Tibial nerve (tissue), 4 donors: ENCODE measurements at regions not wholly inside any gene's neighbourhood (a gene's known extent, or its start where the extent isn't known, plus 50 kb on each side); places are given as distances from the start of the nearest gene placed in this dataset.

Source experiments
- DNase-seq, 2 donors: peaks; one replicate each; pipeline ENCODE4 v3.0.0-alpha.2; 2019; ENCODE audit warnings: low spot score in 2 of 2
- H3K27ac ChIP-seq, 4 donors: fragments of 200-600 bp; sonication (generic) in 3 of 4; one replicate each; pipeline ENCODE4 v1.5.1; 2017 to 2019; ENCODE audit warnings: mild to moderate bottlenecking in 1 of 4
- H3K27me3 ChIP-seq, 2 donors: fragments of 200-600 bp; sonication (generic) in 1 of 2; one replicate each; pipeline versions ENCODE4 v1.5.1 to v1.6.0; 2017 to 2019
- H3K36me3 ChIP-seq, 3 donors: fragments of 200-600 bp; sonication (generic); one replicate each; pipeline ENCODE4 v1.5.1; 2018 to 2019
- H3K4me1 ChIP-seq, 4 donors: fragments of 200-600 bp; sonication (generic) in 3 of 4; one replicate each; pipeline ENCODE4 v1.5.1; 2017 to 2019
- H3K4me3 ChIP-seq, 4 donors: fragments of 200-600 bp; sonication (generic) in 3 of 4; one replicate each; pipeline ENCODE4 v1.5.1; 2017 to 2019; ENCODE audit warnings: mild to moderate bottlenecking in 1 of 4, moderate library complexity in 1 of 4
- H3K9me3 ChIP-seq, 4 donors: fragments of 200-600 bp; sonication (generic) in 3 of 4; one replicate each; pipeline ENCODE4 v1.5.1; 2017 to 2019
- EP300 ChIP-seq, 2 donors: sonication (generic); formaldehyde crosslinking; IDR thresholded peaks; one replicate each; pipeline ENCODE4 v1.6.1; 2017; ENCODE audit warnings: antibody characterized with exemption in 2 of 2, mild to moderate bottlenecking in 1 of 2
- POLR2A ChIP-seq, 2 donors: fragments of 450-650 bp; IDR thresholded peaks; one replicate each; pipeline ENCODE4 v1.6.1; 2017; ENCODE audit warnings: antibody characterized with exemption in 2 of 2, mild to moderate bottlenecking in 2 of 2, moderate library complexity in 2 of 2
- WGBS, 2 donors: methylation state at CpG; one replicate each; pipeline ENCODE4 v1.1.5; 2018; 5-methylcytosine and 5-hydroxymethylcytosine counted together
- TF ChIP-seq, protein P1 (sequence below), 5 experiments: fragments of 200-600 bp in 3 of 5; fragments of 450-650 bp in 2 of 5; sonication (generic) in 3 of 5; IDR thresholded peaks; one replicate each; pipeline ENCODE4 v1.5.1; 2016 to 2019; ENCODE audit warnings: antibody characterized with exemption in 5 of 5, mild to moderate bottlenecking in 3 of 5, moderate library complexity in 2 of 5

DNA sequence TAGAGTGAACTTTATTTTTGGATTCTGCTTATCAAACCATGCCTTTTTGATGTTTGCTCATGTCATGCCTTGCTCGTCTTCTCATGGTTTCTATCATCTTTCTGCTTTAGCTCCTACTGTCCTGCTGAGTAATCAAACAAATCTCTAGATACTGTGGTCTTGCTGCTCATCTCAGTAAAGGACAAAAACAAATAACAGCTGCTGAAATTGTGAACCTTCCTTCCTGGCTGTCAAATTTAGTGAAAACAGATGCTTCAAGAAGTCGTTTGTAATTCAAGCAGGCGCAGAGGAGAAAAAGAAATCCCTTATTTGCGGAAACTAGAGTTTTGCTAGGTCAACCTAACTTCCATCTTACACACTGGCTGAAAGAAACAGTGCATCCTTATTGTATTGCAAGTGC is 616.1 kb upstream of the ALCAM start:
- no peaks in the 10 kb centered on the region for H3K27me3 ChIP-seq
- H3K9me3 ChIP-seq, result no peaks in the 10 kb centered on the region
- no peak for DNase-seq
- TF ChIP-seq POLR2A (IDR thresholded peaks at IDR 0.05) (no peak), EP300 (IDR thresholded peaks at IDR 0.05) (no peak)
- TF ChIP-seq, protein P1, sequence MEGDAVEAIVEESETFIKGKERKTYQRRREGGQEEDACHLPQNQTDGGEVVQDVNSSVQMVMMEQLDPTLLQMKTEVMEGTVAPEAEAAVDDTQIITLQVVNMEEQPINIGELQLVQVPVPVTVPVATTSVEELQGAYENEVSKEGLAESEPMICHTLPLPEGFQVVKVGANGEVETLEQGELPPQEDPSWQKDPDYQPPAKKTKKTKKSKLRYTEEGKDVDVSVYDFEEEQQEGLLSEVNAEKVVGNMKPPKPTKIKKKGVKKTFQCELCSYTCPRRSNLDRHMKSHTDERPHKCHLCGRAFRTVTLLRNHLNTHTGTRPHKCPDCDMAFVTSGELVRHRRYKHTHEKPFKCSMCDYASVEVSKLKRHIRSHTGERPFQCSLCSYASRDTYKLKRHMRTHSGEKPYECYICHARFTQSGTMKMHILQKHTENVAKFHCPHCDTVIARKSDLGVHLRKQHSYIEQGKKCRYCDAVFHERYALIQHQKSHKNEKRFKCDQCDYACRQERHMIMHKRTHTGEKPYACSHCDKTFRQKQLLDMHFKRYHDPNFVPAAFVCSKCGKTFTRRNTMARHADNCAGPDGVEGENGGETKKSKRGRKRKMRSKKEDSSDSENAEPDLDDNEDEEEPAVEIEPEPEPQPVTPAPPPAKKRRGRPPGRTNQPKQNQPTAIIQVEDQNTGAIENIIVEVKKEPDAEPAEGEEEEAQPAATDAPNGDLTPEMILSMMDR (IDR thresholded peaks at IDR 0.05), result no peak
- WGBS, 2 donors, result 37 to 64% methylated on average over 4 of the region's 4 CpGs
- H3K27ac ChIP-seq, result no peak overlapping the region
- H3K4me1 ChIP-seq, result no peaks in the 10 kb centered on the region
- no peaks in the 10 kb centered on the region for H3K36me3 ChIP-seq
- H3K4me3 ChIP-seq, result no peak overlapping the region

- WGBS, 2 donors, result 86 to 89% methylated on average over 1 of the region's 1 CpG
Measured at GRCh38 chr3:104755791-104756190, 610.9 kb upstream of the ALCAM start.

DNA sequence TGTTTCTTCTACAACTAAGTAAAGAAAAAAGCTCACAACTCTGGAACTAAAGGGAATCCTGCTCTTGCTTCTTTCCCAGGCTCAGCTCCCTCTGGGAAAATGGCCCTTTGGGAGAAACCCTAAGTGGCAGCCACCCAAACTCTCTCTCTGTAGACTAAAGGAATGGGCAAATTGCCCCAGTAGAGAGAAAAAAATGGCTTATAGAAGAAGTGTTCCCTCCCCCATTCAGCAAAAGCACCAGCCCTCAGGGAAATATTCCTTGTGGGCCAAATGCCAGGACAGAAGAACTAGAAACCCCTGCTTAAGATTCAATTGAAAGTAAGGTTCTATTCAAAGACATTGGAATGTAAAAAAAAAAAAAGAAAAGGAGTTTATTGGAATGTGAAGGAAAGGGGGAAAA is 603.7 kb upstream of the ALCAM start:
- Histone ChIP-seq H3K4me1 (peaks cover 0 to 7% (median 6%) of the 10 kb centered on the region in 4 donors), H3K27me3 (no peaks in the 10 kb centered on the region), H3K4me3 (no peak overlapping the region), H3K36me3 (no peaks in the 10 kb centered on the region), H3K9me3 (no peaks in the 10 kb centered on the region), H3K27ac (no peak overlapping the region)
- no peak for DNase-seq
- TF ChIP-seq POLR2A (IDR thresholded peaks at IDR 0.05) (no peak), EP300 (IDR thresholded peaks at IDR 0.05) (no peak)
- TF ChIP-seq, protein P1 (IDR thresholded peaks at IDR 0.05), result no peak

More at GRCh38 chr3:104755791-104756190, 610.9 kb upstream of the ALCAM start:
- no peak overlapping the region for H3K4me3 ChIP-seq
- H3K27ac ChIP-seq, result no peak overlapping the region
- no peaks in the 10 kb centered on the region for H3K27me3 ChIP-seq
- H3K9me3 ChIP-seq, result no peaks in the 10 kb centered on the region
- TF ChIP-seq EP300 (IDR thresholded peaks at IDR 0.05) (no peak), POLR2A (IDR thresholded peaks at IDR 0.05) (no peak)
- TF ChIP-seq, protein P1 (IDR thresholded peaks at IDR 0.05), result no peak
- no peaks in the 10 kb centered on the region for H3K4me1 ChIP-seq
- DNase-seq, result no peak
- H3K36me3 ChIP-seq, result no peaks in the 10 kb centered on the region

GRCh38 chr3:104764496-104764895 is 602.2 kb upstream of the ALCAM start:
- no peak for DNase-seq
- WGBS, 2 donors, result 60 to 61% methylated on average over 4 of the region's 4 CpGs
- TF ChIP-seq, protein P1 (IDR thresholded peaks at IDR 0.05), result no peak
- no peak for TF ChIP-seq EP300 (IDR thresholded peaks at IDR 0.05)
- TF ChIP-seq POLR2A (IDR thresholded peaks at IDR 0.05), result no peak

DNA sequence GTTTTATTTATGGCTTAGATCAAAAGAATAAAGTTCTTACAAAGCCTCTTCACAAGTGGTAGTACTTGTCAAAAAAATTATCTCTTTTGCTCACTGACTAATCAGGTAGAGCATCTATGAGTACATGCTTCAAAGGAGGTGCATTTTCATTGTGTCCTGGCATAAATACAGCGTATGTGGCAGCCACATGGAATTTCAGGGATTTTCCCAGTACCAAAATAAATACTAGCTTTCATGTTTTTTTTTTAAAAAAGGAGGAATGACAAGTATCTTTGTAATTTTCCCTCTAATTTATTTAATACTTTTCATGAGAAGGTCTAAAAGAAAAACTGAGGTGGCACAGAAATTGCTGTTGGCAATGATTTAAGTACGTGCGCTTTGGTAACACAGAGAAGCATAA is 597.8 kb upstream of the ALCAM start:
- Histone ChIP-seq H3K4me1 (peaks cover 0 to 2% (median 0%) of the 10 kb centered on the region in 4 donors), H3K27me3 (no peaks in the 10 kb centered on the region), H3K27ac (no peak overlapping the region), H3K36me3 (no peaks in the 10 kb centered on the region), H3K9me3 (no peaks in the 10 kb centered on the region), H3K4me3 (no peak overlapping the region)
- WGBS, 2 donors, result 82 to 89% methylated on average over 3 of the region's 3 CpGs
- TF ChIP-seq POLR2A (IDR thresholded peaks at IDR 0.05), result no peak
- TF ChIP-seq, protein P1 (IDR thresholded peaks at IDR 0.05), result no peak
- TF ChIP-seq EP300 (IDR thresholded peaks at IDR 0.05), result no peak
- no peak for DNase-seq

More at GRCh38 chr3:104764496-104764895, 602.2 kb upstream of the ALCAM start:
- H3K9me3 ChIP-seq, result no peaks in the 10 kb centered on the region
- H3K36me3 ChIP-seq, result no peaks in the 10 kb centered on the region
- no peak overlapping the region for H3K27ac ChIP-seq
- H3K4me1 ChIP-seq, result peaks cover 0 to 7% (median 6%) of the 10 kb centered on the region in 4 donors
- H3K4me3 ChIP-seq, result no peak overlapping the region
- H3K27me3 ChIP-seq, result no peaks in the 10 kb centered on the region
